IPS-20b (cell line): ENCODE measurements at regions not wholly inside any gene's neighbourhood (a gene's known extent, or its start where the extent isn't known, plus 50 kb on each side); places are given as distances from the start of the nearest gene placed in this dataset.
A peak's percentile ranks its signal among the peaks of the same experiment; 100 is the strongest.
"Not testable (repeated sequence)": the region's sequence is repeated elsewhere in the genome, so short reads cannot be mapped to it uniquely, and the experiment has no call there.

ENCODE experiments used
- H3K27ac ChIP-seq: one replicate; pipeline ENCODE4 v1.5.1; 2013; ENCODE audit warnings: low read length
- H3K27me3 ChIP-seq: 2 replicates; pipeline ENCODE4 v1.6.1; 2013; ENCODE audit warnings: mild to moderate bottlenecking, low read length, inconsistent platforms; ENCODE audit not compliant: insufficient read depth
- H3K36me3 ChIP-seq: 2 replicates; pipeline ENCODE4 v1.6.1; 2013; ENCODE audit warnings: low read depth, mild to moderate bottlenecking, inconsistent platforms, low read length, moderate library complexity; ENCODE audit not compliant: insufficient read depth
- H3K4me1 ChIP-seq: 2 replicates; pipeline ENCODE4 v1.6.1; 2013; ENCODE audit warnings: mild to moderate bottlenecking, control low read depth, inconsistent platforms, low read length, moderate library complexity; ENCODE audit not compliant: insufficient read depth
- H3K4me3 ChIP-seq: 2 replicates; pipeline ENCODE4 v1.5.1; 2013; ENCODE audit warnings: mild to moderate bottlenecking, low read length, inconsistent platforms
- H3K9ac ChIP-seq: 2 replicates; pipeline ENCODE4 v1.6.1; 2013; ENCODE audit warnings: low read depth, mild to moderate bottlenecking, inconsistent platforms, low read length, moderate library complexity
- H3K9me3 ChIP-seq: 2 replicates; pipeline ENCODE4 v1.6.1; 2013; ENCODE audit warnings: mild to moderate bottlenecking, low read depth, low read length, inconsistent platforms; ENCODE audit not compliant: insufficient read depth

DNA sequence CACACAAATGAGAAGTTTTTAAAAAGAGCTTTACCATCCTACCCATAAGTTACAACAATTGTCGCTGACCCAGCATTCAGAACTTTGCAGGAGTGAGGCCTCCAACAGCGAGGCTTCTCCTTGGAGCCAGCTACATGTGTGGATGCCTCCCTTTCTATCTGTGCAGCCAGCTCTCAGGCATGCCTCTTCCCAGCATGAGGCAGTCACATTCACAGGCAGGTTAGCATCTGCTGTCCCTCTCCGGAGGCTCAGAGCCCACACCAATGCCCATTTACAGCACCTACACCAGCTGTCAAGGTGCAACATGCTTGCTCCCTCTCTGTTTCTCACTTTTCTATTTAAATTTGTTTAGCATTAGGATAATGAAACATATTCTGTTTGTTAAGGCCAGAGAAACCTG lies 278.7 kb upstream of the PODXL start:
- no peaks in the 10 kb centered on the region for H3K27me3 ChIP-seq
- no peak overlapping the region for H3K9ac ChIP-seq
- no peaks in the 10 kb centered on the region for H3K9me3 ChIP-seq
- no peaks in the 10 kb centered on the region; the same call in 1 of the 2 replicates for H3K4me1 ChIP-seq
- H3K27ac ChIP-seq = no peak overlapping the region
- no peak overlapping the region for H3K4me3 ChIP-seq
- no peaks in the 10 kb centered on the region for H3K36me3 ChIP-seq

GRCh38 chr7:131830681-131831080 lies 274.3 kb upstream of the PODXL start:
- no peaks in the 10 kb centered on the region for H3K9me3 ChIP-seq
- no peaks in the 10 kb centered on the region for H3K27me3 ChIP-seq
- peaks cover 8% of the 10 kb centered on the region; the same call in 1 of the 2 replicates for H3K4me1 ChIP-seq
- H3K27ac ChIP-seq = no peak overlapping the region
- H3K36me3 ChIP-seq = no peaks in the 10 kb centered on the region
- no peak overlapping the region for H3K9ac ChIP-seq
- no peak overlapping the region for H3K4me3 ChIP-seq

DNA sequence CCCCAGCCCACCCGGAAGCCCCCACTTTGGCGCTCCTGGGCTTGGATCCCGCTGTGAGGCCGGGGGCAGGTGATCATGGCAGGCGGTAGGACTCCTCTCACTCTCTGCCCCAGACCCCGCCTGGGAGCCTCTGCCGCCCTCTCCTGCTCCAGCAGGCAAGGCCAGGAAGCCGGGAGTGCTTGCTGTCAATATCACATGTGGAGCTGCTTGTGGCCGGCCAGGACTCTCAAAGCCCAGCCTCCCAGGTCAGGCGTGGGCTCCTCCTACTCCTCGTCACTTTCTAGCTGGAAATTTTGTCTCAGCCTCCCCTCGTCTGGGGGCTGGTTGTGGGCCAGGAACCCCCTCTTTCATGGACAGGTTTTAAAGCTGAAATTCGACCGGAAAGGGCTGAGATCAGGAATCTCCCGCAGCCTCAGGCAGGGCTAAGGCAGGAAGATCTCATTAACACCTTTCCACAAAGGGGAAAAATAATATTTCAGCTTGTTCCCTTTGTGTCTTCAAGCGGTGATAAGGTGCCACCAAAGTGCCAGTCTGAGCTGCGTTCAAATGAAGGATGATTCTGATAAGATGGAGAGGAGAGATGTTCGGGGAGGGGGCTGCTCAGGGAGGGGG lies 273.6 kb upstream of the PODXL start:
- H3K9me3 ChIP-seq = no peaks in the 10 kb centered on the region
- no peaks in the 10 kb centered on the region for H3K36me3 ChIP-seq
- H3K4me3 ChIP-seq = peak overlapping the region; percentile 45; the same call in 1 of the 2 replicates
- H3K4me1 ChIP-seq = peaks cover 8% of the 10 kb centered on the region; the same call in 1 of the 2 replicates
- H3K27me3 ChIP-seq = no peaks in the 10 kb centered on the region
- H3K9ac ChIP-seq = peak overlapping the region; percentile 49; the same call in 1 of the 2 replicates
- no peak overlapping the region for H3K27ac ChIP-seq

- Histone ChIP-seq H3K9ac (no peak overlapping the region), H3K27me3 (no peaks in the 10 kb centered on the region), H3K9me3 (no peaks in the 10 kb centered on the region), H3K4me3 (no peak overlapping the region), H3K36me3 (no peaks in the 10 kb centered on the region), H3K27ac (no peak overlapping the region), H3K4me1 (peaks cover 8% of the 10 kb centered on the region; the same call in 1 of the 2 replicates)
Measured at GRCh38 chr7:131827421-131827820, 271.0 kb upstream of the PODXL start.

DNA sequence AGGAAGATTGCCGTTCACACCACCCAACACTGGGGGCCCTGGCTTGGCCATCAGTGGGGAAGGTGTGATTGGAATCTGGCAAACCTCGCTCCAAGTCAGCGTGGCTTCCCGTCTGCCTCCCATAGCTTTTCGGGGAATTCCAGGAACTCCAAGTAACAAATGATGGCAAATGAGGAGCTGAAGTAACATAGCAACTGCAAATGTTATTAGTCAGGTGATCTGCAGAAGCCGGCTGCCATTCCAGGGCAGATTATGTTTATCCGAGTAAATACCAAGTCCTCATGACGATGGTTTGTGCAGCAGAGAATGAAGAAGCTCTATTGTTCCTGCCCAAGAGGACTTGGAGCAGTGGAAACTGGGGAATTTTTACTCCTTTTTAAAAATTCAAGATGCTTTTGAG lies 270.5 kb upstream of the PODXL start:
- Histone ChIP-seq H3K4me3 (no peak overlapping the region), H3K9me3 (no peaks in the 10 kb centered on the region), H3K9ac (no peak overlapping the region), H3K27ac (no peak overlapping the region), H3K4me1 (peaks cover 8% of the 10 kb centered on the region; the same call in 1 of the 2 replicates), H3K27me3 (no peaks in the 10 kb centered on the region), H3K36me3 (no peaks in the 10 kb centered on the region)

DNA sequence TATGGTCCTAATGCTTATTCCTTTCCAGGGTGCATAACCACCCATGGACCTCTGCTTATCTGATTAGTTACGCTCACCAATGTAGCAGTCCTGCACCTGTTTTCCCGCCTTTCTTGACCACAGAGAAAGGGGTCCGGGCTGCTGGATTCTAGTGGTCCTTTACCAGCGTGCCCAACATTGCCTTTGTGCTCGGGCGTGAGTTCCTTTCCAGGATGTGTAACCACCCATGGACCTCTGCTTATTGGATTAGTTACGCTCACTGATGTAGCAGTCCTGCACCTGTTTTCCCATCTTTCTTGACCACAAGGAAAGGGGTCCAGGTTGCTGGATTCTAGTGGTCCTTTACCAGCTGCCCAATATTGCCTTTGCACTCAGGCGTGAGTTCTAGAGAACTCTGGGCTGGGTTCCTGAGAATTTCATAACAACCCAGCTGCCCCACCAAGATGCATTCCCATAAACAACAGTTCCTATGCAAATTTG lies 267.6 kb upstream of the PODXL start:
- not testable (repeated sequence) for H3K9ac ChIP-seq, H3K27me3 ChIP-seq, H3K27ac ChIP-seq, H3K9me3 ChIP-seq, H3K4me1 ChIP-seq, H3K36me3 ChIP-seq, H3K4me3 ChIP-seq

DNA sequence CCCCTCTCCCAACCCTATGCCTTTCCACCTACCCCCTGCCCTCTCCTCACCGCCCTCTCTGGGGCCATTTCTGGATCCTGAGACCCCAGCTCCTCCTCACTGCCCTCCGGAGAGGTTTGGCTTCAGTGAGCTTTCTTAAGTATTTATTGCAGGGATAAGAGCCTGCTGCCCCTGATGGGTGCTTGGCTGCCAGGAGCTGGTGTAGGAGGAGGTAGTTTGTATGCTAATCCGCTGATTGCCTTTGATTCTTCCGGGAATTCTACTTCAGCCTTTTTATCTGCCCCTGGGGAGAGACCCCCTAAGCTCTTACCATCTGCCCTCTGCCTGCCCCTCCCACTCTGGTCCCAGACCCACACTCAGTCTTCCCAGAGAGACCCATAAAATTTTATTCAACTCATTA lies 263.5 kb upstream of the PODXL start:
- H3K4me3 ChIP-seq = no peak overlapping the region
- H3K4me1 ChIP-seq = peaks cover 4% of the 10 kb centered on the region; the same call in 1 of the 2 replicates
- no peaks in the 10 kb centered on the region for H3K36me3 ChIP-seq
- H3K9ac ChIP-seq = no peak overlapping the region
- peaks cover 13% of the 10 kb centered on the region; the same call in 1 of the 2 replicates for H3K27me3 ChIP-seq
- H3K27ac ChIP-seq = no peak overlapping the region
- H3K9me3 ChIP-seq = no peaks in the 10 kb centered on the region

GRCh38 chr7:131816391-131817007 lies 260.1 kb upstream of the PODXL start:
- H3K27me3 ChIP-seq = peaks cover 13% of the 10 kb centered on the region; the same call in 1 of the 2 replicates

GRCh38 chr7:131808736-131809135 lies 252.3 kb upstream of the PODXL start:
- no peak overlapping the region for H3K9ac ChIP-seq
- no peak overlapping the region for H3K27ac ChIP-seq
- H3K4me3 ChIP-seq = no peak overlapping the region
- no peaks in the 10 kb centered on the region for H3K36me3 ChIP-seq
- no peaks in the 10 kb centered on the region for H3K9me3 ChIP-seq
- no peaks in the 10 kb centered on the region for H3K27me3 ChIP-seq
- H3K4me1 ChIP-seq = no peaks in the 10 kb centered on the region

More at GRCh38 chr7:131816391-131817007, 260.1 kb upstream of the PODXL start:
- H3K9me3 ChIP-seq = no peaks in the 10 kb centered on the region
- no peak overlapping the region for H3K4me3 ChIP-seq
- peaks cover 4% of the 10 kb centered on the region; the same call in 1 of the 2 replicates for H3K4me1 ChIP-seq
- H3K27ac ChIP-seq = no peak overlapping the region
- H3K9ac ChIP-seq = no peak overlapping the region
- H3K36me3 ChIP-seq = no peaks in the 10 kb centered on the region

GRCh38 chr7:131808156-131808555 lies 251.7 kb upstream of the PODXL start:
- H3K4me1 ChIP-seq, H3K4me3 ChIP-seq, H3K27me3 ChIP-seq, H3K9ac ChIP-seq, H3K27ac ChIP-seq, H3K36me3 ChIP-seq, H3K9me3 ChIP-seq: not testable (repeated sequence)

DNA sequence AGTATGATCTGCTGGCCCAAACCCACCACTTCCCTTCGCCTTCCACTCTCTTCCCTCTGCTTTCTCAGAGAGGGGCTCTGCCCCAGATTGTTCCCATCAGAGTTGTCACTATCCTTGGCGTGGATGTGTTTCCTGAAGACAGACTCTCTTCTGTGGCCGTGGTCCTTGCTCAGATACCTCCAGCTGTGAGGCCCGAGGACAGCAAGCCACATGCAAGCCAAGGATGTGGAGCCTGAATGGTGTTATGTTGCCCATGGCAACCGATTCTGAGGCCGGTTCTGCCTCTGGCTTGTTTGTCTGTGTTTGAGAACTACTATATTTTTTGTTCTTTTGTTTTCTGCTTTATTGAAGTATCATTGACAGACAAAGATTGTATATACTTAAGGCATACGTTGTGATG lies 247.4 kb upstream of the PODXL start:
- H3K9ac ChIP-seq = no peak overlapping the region
- no peak overlapping the region for H3K4me3 ChIP-seq
- no peaks in the 10 kb centered on the region for H3K9me3 ChIP-seq
- no peaks in the 10 kb centered on the region for H3K36me3 ChIP-seq
- no peaks in the 10 kb centered on the region; the same call in 1 of the 2 replicates for H3K4me1 ChIP-seq
- no peaks in the 10 kb centered on the region for H3K27me3 ChIP-seq
- no peak overlapping the region for H3K27ac ChIP-seq
